GM12873 (cell line): ENCODE measurements at regions not wholly inside any gene's neighbourhood (a gene's known extent, or its start where the extent isn't known, plus 50 kb on each side); places are given as distances from the start of the nearest gene placed in this dataset.

Experiments used
- CTCF ChIP-seq: IDR thresholded peaks from 2 replicates; pipeline ENCODE4 v1.5.1; 2012; ENCODE audit warnings: low read depth, mild to moderate bottlenecking, moderate library complexity, low read length, control low read depth; ENCODE audit not compliant: insufficient read depth; ENCODE audit errors: missing control alignments

GRCh38 chr3:148309390-148310035 lies 388.2 kb upstream of the AGTR1 start:
- peak; percentile 83 for TF ChIP-seq CTCF

GRCh38 chr3:148315756-148316155 lies 381.9 kb upstream of the AGTR1 start:
- no peak for TF ChIP-seq CTCF

- TF ChIP-seq CTCF: no peak
Measured at GRCh38 chr3:148318240-148318639, 379.5 kb upstream of the AGTR1 start.

- TF ChIP-seq CTCF: no peak
Measured at GRCh38 chr3:148319161-148319915, 378.4 kb upstream of the AGTR1 start.

- TF ChIP-seq CTCF: no peak
Measured at GRCh38 chr3:148319960-148320359, 377.7 kb upstream of the AGTR1 start.

GRCh38 chr3:148329481-148330235 lies 368.0 kb upstream of the AGTR1 start:
- TF ChIP-seq CTCF: no peak

- TF ChIP-seq CTCF: no peak
Measured at GRCh38 chr3:148330542-148330941, 367.2 kb upstream of the AGTR1 start.
